NCI-H128 (cell line): ENCODE measurements at regions not wholly inside any gene's neighbourhood (a gene's known extent, or its start where the extent isn't known, plus 50 kb on each side); places are given as distances from the start of the nearest gene placed in this dataset.

Experiments
- DNase-seq: peaks from one replicate; lab custom pipeline; 2025; ENCODE audit not compliant: unreplicated experiment; lab: John Stamatoyannopoulos, UW

DNA sequence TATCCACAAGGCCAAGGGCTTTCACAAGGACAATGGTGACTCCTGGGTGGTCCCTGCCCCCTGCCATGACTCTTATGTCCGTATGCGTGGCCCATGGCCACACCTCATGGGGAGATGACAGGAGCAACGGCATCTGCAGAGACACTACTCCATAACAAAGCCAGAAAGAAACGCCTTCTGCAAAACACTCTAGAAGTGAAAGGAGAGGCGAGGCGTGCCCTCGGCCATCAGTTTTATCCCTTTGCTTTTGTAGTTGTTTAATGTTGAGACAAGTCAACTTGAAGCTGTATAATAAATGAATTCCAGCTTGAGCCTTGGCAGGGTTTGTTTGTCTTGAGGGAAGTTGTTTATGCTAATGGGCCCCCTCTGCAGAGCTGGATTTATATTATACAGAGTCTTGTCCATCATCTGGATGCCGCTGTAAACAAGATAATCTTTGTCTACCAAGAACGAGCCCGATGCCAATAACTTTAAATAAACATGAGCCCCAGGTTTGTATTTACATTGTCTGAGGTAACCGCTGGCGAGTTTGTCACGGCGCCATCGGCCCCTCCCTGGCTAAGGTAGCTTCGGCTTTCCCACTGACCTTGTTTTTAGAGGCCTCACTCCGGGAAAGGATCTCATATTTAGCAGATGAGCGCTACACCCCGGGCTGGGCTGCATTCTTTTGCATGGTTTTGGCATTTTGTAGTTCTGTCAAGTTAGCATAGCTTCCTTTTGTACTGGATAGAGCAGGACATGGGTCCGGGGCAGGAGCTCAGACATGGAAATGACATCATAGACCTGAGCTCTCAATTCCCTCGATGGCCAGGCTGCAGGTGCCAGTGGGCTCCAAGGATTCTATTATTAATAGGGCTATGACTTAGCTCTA, 165.3 kb downstream of the ERCC6L2 start:
- no peak for DNase-seq

DNA sequence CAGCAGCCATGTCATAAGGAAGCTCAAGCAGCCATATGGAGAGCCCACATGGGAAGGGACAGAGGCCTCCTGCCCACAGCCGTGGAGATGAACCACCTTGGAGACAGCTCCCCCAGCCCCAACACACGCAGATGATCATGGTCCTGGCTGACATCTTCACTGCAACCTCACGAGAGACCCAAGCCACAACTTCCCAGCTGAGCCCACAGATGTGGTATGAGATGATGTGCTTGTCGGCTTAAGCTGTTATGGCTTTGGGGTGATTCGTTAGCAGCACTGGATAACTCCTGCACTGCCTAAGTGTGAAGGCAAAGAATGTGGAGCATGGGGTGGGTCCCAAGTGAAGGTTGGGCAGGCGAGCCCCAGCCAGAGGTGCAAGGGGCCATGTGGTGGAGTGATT, 163.4 kb downstream of the ERCC6L2 start:
- no peak for DNase-seq

GRCh38 chr9:96038271-96038670, 162.8 kb downstream of the ERCC6L2 start:
- no peak for DNase-seq

- DNase-seq = no peak
Observed at GRCh38 chr9:96034553-96035122, 159.1 kb downstream of the ERCC6L2 start.

DNA sequence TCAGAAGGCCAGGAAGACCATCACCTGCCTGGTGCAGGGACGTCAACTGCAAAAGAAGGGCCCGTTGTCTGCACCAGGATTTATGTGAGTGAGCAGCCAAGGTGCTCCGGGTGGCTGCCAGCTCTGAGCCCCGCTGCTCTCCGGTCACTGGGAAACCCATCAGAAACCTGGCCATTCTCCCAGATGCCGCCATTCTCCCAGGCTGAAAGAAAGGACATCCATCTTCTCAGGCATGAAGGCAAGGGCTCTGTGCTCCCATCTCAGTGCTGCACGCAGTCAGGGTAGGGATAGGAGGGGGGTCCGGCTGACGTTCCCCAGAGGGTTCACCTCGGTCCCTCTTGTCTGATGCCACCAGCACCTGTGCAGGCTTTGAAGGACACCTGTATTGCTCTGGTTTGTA, 158.4 kb downstream of the ERCC6L2 start:
- no peak for DNase-seq

DNA sequence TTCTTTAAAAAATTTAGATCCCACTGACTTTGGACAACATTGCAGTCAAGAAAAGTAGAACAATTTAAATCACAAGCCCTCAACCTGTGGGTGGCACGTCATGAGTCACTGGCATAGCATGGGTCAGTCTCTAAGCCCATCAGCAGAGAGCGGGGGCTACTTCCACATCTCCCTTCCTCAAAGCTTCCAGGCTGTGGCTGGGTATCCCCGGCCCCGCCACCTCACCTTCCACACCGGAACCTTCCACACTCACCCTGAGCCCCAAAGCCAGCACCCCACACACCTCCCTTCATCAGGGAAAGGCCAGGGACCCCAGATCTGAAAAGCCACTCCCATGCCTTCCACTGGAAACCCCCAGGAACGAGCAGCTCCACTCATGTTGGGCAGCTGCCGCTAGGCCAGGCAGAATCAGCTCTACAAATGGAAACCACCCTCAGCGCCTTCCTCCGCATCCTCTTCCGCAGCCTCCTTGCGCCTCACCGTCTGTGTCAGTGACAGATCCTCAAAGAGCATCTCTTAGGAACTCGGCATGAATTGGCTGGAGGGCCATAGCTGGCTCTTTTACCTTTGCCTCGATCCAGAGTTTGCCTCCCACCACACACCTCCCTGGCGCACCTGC, 156.5 kb downstream of the ERCC6L2 start:
- no peak for DNase-seq

DNA sequence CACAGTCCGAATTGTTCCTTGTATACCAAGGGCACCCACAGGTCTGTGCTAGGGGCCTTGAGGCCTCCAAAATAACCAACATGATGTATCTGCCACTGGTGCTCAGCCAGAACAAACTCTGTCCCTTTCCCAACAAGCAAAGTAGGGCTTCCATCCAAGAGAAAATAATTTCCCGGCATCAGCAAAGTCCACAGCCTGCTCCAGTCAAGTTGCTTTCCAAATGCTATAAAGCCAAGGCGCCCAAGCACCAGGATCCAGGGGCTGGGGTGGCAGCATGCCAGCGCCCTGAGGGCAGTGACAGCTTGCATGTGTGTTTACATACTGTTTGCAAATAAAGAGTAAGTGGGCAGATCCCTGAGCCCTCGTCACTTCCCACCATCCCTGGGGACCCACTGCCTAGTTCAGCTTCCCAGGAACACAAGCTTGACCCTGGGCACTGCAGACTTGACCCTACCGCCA, 155.9 kb downstream of the ERCC6L2 start:
- peak; percentile 79 for DNase-seq

DNA sequence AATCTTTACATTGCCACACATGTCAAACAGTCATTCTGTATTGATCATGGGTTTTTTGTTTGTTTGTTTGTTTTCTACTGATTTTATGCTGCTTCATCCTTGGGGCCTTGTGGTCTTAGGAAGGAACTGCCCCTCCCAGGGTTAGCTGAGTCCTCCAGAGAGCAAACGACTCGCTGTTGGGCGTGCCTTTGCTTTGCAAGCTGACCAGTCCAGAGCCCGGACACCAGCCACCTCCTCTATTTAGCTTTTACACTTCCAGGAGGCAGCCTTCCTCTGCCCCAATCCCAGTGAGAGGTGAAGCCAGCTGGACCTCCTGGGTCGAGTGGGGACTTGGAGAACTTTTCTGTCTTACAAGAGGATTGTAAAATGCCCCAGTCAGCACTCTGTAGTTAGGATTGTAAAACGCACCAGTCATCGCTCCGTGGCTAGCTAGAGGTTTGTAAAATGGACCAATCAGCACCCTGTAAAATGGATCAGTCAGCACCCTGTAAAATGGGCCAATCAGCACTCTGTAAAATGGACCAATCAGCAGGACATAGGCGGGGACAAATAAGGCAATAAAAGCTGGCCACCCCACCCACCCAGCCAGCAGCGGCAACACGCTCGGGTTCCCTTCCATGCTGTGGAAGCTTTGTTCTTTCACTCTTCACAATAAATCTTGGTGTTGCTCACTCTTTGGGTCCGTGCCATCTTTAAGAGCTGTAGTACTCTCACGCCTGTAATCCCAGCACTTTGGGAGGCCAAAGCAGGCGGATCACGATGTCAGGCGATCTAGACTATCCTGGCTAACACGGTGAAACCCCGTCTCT, 154.4 kb downstream of the ERCC6L2 start:
- DNase-seq = no peak

DNA sequence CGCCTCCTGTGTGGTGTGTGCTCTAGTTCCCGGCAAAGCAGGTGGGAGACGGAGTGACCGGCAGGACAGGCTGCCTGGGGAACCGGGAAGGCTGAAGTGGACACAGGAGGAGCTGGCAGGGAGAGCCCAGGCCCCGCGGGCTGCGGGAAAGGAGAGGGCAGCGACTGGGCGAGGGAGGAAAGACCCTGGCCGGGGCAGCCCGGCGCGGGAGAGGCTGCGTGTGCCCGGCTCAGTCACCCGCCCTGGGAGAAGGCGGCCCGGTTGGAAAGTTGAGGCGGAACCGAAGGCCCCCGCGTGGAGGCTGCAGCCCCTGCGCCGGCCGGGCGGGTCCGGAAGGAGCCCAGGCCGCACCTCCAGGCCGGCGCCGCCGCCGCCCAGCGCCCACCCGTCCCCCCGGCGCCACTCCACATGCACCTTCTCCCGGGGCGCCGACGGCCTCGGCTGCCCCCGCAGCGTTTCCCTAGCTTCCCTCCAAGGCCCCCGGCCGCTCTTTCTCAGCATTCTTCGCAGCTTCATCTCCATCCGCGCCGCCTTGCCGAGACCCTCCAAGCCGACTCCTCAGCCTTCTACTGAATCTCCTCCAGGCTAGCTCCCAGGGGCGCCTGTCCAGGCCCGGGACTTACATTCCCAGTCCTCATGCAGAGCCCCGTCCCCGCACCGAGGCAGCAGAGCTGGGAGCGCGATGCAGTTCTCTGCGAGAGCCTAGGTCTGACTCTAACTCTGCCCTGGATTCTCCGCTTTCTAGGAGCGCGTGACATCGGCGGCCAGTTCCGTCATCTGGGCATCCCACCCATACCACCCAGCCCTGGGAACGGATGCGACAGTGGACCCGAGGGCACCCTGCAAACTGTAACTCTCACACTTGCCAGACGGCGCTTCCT, 152.0 kb downstream of the ERCC6L2 start:
- DNase-seq = no peak

GRCh38 chr9:96026655-96027213, 151.2 kb downstream of the ERCC6L2 start:
- no peak for DNase-seq

DNA sequence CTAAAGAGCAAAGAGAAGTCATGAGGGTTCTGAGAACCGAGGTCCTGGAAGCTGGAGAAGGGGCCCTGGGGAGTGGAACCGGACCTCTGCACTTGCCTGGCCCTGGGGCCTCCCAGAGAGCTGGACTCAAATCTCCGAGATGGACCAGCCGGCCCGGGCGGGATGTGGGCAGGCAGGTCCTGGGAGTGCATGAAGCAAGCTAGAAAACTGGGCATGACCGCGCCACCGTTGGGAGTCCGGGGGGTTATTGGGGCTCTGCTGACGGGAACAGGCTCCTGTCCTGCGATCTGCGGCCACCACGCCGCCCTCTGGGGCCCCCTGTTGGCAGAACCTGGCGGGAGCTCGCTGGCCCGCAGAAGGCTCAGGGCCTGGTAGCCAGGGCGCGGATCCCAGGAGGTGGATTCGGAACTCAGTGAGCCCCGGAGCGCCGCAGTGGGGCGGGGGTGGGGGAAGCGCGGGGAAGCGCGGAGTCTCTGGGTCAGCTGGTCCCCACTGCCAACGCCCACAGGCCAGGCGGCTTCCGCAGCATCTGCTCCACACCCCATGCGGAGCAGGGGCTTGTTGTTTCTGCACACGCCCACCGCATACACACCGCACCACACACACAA, 150.6 kb downstream of the ERCC6L2 start:
- DNase-seq = no peak

GRCh38 chr9:96023486-96023885, 148.0 kb downstream of the ERCC6L2 start:
- no peak for DNase-seq

GRCh38 chr9:96022445-96023051, 147.1 kb downstream of the ERCC6L2 start:
- no peak for DNase-seq

GRCh38 chr9:96021551-96022444, 146.3 kb downstream of the ERCC6L2 start:
- no peak for DNase-seq

DNA sequence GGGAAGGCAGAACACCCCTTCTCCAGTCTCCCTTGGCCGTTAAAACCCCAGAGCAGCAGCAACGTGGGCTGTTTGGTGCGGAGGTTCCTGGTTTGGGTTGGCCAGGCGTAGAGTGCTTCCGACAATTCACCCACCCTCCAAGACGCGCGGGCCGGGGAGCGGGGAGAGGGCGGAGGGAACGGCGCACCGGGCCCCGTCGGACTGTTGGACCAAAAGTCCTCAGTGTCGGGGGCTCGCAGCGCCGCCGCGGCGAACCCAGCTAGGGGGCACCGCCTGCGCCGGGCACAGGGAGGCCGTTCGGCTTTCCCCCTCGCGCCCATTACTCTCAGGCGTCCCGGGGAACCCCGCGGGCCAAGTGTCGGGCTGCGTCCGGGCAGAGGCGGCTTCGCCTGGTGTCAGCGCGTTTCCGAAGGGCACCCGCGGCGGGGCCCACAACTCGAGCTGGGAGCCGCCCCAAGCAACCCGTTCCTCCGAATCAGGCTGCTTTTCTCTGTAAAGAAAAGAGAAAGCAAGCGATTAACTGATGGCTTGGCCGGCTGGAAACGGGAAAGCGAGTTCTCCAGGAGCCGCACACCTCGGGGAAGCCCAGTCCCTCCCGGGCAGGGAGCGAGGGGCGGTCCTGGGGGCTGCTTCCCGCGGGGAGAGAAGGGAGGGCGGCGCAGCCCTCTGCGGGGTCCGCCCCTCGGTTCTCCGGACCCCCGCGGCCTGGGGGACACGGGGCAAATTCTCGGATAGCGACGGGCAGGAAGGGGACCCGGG, 145.5 kb downstream of the ERCC6L2 start:
- DNase-seq = no peak

GRCh38 chr9:96020300-96020791, 144.9 kb downstream of the ERCC6L2 start:
- DNase-seq = no peak
